Coronary artery (tissue), 2 donors: ENCODE measurements at regions not wholly inside any gene's neighbourhood (a gene's known extent, or its start where the extent isn't known, plus 50 kb on each side); places are given as distances from the start of the nearest gene placed in this dataset.

Source experiments
- DNase-seq: peaks from one replicate; pipeline ENCODE4 v3.0.0-alpha.2; 2017; ENCODE audit warnings: low spot score
- H3K27ac ChIP-seq, 2 donors: fragments of 200-600 bp; sonication (generic); one replicate each; pipeline ENCODE4 v1.5.1; 2016 to 2019
- H3K4me3 ChIP-seq: fragments of 200-600 bp; sonication (generic); 2 replicates; pipeline ENCODE4 v1.5.1; 2016; ENCODE audit warnings: mild to moderate bottlenecking, moderate library complexity
- TF ChIP-seq, protein P1 (sequence below): fragments of 200-600 bp; sonication (generic); IDR thresholded peaks from one replicate; pipeline ENCODE4 v1.5.1; 2019; ENCODE audit warnings: antibody characterized with exemption

DNA sequence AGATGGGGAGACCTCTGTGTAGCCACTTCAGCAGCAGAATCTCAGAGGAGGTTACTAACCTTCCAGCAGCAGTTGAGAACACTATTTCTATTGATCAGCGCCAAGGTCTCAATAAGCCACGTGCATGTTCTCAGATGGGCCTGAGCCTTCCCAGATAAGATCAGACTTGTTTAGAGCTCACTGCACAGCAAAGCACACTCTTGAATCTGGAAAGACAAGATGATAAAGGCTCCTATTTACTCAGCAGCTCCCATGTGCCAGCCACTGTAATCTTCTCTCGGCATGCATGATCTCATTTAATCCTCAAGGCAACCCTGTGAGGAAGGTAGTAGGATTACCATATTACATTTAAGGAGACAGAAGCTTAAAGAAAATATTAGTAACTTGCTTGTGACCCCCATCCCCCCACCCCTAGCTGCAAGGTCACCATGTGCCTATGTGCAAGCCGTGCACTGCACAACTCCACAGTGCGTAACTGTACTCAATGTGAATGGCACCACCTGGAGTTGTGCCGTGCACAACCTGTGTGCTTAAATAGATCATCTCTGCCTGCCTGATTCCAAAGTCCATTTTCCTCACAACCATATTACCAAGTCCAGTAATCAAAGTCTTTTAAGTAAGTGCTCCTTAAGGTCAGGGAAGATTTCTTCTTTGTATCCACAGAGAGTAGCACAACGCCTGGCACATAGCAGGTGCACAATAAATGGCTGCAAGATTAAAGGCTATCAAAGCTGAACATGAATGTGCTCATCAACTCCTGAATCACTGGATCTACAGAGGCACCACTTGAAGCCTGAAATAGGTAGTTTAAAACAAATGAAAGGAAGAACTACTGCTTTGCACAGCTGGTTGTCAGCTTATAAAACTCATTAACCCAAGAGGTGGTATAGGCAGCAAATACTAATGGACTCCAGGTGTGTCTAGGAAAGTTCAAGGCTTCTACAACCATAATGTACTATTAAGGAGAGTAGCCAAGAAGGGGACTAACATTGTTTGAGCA, 293.8 kb downstream of the BUD13 start:
- no peak for DNase-seq
- Histone ChIP-seq H3K4me3 (no peak overlapping the region), H3K27ac (no peak overlapping the region)
- TF ChIP-seq, protein P1, sequence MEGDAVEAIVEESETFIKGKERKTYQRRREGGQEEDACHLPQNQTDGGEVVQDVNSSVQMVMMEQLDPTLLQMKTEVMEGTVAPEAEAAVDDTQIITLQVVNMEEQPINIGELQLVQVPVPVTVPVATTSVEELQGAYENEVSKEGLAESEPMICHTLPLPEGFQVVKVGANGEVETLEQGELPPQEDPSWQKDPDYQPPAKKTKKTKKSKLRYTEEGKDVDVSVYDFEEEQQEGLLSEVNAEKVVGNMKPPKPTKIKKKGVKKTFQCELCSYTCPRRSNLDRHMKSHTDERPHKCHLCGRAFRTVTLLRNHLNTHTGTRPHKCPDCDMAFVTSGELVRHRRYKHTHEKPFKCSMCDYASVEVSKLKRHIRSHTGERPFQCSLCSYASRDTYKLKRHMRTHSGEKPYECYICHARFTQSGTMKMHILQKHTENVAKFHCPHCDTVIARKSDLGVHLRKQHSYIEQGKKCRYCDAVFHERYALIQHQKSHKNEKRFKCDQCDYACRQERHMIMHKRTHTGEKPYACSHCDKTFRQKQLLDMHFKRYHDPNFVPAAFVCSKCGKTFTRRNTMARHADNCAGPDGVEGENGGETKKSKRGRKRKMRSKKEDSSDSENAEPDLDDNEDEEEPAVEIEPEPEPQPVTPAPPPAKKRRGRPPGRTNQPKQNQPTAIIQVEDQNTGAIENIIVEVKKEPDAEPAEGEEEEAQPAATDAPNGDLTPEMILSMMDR, result no peak

DNA sequence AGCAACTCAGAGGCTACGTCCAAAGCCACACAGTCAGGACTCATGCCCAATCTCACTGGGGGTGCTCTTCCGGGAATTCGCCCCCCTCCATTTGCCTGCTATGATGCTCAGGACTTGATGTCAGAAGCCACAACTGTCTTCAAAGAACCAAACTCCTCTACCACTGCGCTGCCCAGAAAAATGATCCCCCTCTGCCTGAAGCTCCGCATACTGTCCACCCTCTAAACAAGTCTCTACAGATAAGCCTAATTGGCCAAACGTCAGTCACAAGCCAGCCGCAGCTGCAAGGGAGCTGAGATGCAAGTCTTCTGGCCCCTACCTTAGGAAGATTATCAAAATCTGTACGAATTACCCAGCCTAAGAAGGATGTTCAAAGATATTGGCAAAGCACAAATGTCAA, 294.6 kb downstream of the BUD13 start:
- H3K27ac ChIP-seq, result no peak overlapping the region
- TF ChIP-seq, protein P1, result no peak

DNA sequence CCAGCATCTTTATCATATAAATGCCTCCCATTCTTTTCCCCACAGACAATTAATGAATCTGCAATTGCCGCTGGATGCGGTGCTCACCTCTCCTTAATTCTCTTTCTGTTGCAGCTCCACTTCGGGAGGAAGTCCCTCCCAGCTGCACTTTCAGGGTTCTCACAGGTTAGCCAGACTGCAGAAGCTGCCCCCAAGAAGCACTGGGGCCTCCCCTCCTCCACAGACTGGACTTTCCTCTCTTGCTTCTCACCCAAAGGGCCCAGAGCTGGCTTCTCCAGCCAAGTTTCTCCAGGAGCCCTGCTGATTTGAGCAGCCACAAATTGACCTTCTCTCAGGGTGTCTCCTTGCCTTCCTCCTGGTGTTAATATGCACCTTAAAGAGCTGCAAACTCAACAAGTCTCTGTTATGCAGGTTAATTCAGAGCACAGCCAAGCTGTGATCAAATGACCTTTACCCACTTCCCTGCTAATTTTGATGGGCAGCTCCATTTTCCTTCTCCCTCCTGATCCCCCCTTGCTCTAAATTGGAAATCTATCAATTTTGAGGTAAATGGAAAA, 298.9 kb downstream of the BUD13 start:
- TF ChIP-seq, protein P1, result no peak
- H3K4me3 ChIP-seq, result no peak overlapping the region
- DNase-seq, result no peak
- no peak overlapping the region for H3K27ac ChIP-seq

More for the DNA sequence above, 294.6 kb downstream of the BUD13 start:
- no peak for DNase-seq
- H3K4me3 ChIP-seq, result no peak overlapping the region

DNA sequence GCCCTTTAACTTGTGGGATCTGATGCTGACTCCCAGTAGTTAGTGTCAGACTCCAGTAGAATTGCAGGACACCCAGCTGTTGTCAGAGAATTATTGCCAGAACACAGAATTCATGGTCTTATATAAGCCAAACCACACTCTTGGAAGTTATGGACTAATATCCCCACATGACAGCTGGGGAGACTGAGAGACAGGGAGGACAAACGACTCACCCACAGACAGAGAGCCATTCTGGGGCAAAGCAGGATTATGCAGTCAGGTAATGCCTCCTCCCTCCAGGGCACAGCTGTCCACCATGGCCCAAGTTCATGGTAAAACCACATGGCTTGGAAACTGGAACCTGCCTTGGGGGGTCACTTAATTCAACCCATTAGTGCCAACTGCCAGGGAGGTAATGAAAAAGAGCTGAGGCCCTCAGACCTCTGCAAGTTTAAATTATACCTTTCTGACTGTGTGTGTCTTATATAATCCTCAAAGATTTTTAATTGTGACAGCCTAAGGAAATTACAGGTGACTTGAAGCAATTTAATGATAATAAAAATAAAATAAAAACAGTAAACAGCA, 299.5 kb downstream of the BUD13 start:
- Histone ChIP-seq H3K27ac (no peak overlapping the region), H3K4me3 (no peak overlapping the region)
- TF ChIP-seq, protein P1, result no peak
- no peak for DNase-seq

DNA sequence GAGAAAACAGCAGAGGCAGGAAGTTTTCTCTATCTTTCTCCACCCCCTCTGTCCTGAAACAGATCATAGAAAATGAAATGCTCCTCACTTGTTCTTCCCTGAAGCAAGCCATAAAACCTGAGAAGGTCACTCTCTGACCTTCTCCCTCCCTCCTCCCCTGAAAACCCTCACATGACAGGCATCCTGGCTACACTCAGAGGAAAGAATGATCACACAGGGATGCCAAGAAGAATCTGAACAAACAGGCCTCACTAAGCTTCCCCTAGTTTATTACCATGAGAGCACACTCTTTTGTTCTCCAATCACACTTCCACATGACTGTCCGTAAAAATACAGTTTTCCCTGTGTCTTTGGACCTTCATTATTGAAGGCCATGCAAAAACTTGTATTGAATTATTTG, 300.1 kb downstream of the BUD13 start:
- TF ChIP-seq, protein P1, result no peak
- no peak overlapping the region for H3K4me3 ChIP-seq
- no peak for DNase-seq
- no peak overlapping the region for H3K27ac ChIP-seq

DNA sequence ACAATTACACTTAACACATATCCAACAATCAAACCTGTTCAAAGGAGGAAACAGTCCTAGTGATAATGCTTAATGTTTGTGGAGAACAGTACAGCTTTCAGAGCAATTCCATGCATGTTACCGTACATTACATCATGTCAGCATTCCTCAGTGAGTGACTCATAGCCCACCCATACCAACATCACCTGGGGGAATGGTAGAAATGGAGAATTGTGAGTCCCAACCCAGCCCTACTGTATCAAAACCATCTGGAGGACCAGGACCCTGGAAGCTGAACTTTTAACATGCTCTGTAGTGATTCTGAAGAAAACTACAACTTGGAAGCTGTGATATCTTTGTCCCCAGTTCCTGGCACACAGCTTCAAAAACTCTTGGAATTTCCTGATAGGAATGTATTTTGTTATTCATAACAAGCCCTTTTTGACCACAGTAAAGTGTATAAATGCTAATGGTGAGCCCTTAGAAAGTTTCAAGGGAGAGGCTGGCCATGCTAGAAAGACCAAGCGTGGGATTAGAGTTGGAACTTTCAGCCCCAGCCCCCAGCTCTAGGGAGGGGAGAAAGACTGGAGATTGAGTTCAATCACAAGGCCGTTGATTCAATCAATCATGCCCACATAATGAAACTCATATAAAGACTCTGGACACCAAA, 301.1 kb downstream of the BUD13 start:
- Histone ChIP-seq H3K27ac (no peak overlapping the region), H3K4me3 (no peak overlapping the region)
- TF ChIP-seq, protein P1, result no peak
- DNase-seq, result no peak
